WTC11 (cell line): ENCODE measurements at regions not wholly inside any gene's neighbourhood (a gene's known extent, or its start where the extent isn't known, plus 50 kb on each side); places are given as distances from the start of the nearest gene placed in this dataset.

Source experiments
- CREM ChIP-seq: sonication (generic); formaldehyde crosslinking; IDR thresholded peaks from 2 replicates; pipeline ENCODE4 v1.8.1; 2022; ENCODE audit warnings: mild to moderate bottlenecking, missing genetic modification reagents, moderate library complexity
- JUN ChIP-seq: sonication (generic); formaldehyde crosslinking; IDR thresholded peaks from 2 replicates; pipeline ENCODE4 v1.8.0; 2023; ENCODE audit warnings: mild to moderate bottlenecking, missing genetic modification reagents
- TF ChIP-seq, protein P1 (sequence below): sonication (generic); formaldehyde crosslinking; conservative IDR thresholded peaks from 2 replicates; pipeline ENCODE4 v1.8.1; 2022; ENCODE audit warnings: mild to moderate bottlenecking, missing genetic modification reagents
- TF ChIP-seq, protein P2 (sequence below): fragments of 200-600 bp; IDR thresholded peaks from 2 replicates; pipeline ENCODE4 v1.8.0; 2022; ENCODE audit warnings: antibody characterized with exemption
- TF ChIP-seq, protein P3 (sequence below): fragments of 250-450 bp; sonication (Bioruptor Pico); IDR thresholded peaks from 2 replicates; pipeline ENCODE4 v1.9.0; 2021; ENCODE audit warnings: mild to moderate bottlenecking, borderline replicate concordance

DNA sequence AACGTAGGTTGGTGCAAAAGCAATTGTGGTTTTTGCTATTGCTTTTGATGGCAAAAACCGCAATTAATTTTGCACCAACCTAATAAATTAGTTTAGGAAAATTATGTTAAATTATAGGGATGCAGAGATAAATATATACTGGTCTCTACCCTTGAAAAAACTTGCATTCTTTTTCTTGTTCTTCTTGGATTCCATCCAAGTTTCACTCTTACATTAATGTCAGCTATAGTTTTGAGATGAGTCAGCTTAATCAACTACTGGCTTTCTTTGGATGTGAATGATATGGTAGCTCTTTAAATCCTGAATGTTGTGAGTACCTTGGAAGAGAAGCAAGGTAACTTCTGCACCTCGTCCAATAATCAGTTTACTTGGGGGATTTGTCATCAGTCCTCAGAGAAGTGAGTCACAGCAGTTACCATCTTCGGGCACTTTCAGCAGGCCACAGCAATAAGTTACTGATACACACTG lies 549.0 kb upstream of the ZNF608 start:
- no peak for TF ChIP-seq CREM (CRISPR knock-in tag)
- TF ChIP-seq, protein P1, sequence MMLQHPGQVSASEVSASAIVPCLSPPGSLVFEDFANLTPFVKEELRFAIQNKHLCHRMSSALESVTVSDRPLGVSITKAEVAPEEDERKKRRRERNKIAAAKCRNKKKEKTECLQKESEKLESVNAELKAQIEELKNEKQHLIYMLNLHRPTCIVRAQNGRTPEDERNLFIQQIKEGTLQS (CRISPR knock-in tag), result no peak
- no peak for TF ChIP-seq JUN (CRISPR knock-in tag)
- TF ChIP-seq, protein P2, sequence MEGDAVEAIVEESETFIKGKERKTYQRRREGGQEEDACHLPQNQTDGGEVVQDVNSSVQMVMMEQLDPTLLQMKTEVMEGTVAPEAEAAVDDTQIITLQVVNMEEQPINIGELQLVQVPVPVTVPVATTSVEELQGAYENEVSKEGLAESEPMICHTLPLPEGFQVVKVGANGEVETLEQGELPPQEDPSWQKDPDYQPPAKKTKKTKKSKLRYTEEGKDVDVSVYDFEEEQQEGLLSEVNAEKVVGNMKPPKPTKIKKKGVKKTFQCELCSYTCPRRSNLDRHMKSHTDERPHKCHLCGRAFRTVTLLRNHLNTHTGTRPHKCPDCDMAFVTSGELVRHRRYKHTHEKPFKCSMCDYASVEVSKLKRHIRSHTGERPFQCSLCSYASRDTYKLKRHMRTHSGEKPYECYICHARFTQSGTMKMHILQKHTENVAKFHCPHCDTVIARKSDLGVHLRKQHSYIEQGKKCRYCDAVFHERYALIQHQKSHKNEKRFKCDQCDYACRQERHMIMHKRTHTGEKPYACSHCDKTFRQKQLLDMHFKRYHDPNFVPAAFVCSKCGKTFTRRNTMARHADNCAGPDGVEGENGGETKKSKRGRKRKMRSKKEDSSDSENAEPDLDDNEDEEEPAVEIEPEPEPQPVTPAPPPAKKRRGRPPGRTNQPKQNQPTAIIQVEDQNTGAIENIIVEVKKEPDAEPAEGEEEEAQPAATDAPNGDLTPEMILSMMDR, result no peak
- TF ChIP-seq, protein P3, sequence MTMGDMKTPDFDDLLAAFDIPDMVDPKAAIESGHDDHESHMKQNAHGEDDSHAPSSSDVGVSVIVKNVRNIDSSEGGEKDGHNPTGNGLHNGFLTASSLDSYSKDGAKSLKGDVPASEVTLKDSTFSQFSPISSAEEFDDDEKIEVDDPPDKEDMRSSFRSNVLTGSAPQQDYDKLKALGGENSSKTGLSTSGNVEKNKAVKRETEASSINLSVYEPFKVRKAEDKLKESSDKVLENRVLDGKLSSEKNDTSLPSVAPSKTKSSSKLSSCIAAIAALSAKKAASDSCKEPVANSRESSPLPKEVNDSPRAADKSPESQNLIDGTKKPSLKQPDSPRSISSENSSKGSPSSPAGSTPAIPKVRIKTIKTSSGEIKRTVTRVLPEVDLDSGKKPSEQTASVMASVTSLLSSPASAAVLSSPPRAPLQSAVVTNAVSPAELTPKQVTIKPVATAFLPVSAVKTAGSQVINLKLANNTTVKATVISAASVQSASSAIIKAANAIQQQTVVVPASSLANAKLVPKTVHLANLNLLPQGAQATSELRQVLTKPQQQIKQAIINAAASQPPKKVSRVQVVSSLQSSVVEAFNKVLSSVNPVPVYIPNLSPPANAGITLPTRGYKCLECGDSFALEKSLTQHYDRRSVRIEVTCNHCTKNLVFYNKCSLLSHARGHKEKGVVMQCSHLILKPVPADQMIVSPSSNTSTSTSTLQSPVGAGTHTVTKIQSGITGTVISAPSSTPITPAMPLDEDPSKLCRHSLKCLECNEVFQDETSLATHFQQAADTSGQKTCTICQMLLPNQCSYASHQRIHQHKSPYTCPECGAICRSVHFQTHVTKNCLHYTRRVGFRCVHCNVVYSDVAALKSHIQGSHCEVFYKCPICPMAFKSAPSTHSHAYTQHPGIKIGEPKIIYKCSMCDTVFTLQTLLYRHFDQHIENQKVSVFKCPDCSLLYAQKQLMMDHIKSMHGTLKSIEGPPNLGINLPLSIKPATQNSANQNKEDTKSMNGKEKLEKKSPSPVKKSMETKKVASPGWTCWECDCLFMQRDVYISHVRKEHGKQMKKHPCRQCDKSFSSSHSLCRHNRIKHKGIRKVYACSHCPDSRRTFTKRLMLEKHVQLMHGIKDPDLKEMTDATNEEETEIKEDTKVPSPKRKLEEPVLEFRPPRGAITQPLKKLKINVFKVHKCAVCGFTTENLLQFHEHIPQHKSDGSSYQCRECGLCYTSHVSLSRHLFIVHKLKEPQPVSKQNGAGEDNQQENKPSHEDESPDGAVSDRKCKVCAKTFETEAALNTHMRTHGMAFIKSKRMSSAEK (CRISPR knock-in tag), result no peak
